Mesendoderm (in vitro differentiated cells): ENCODE measurements at regions not wholly inside any gene's neighbourhood (a gene's known extent, or its start where the extent isn't known, plus 50 kb on each side); places are given as distances from the start of the nearest gene placed in this dataset.

ENCODE experiments used
- DNase-seq: peaks from one replicate; pipeline ENCODE4 v3.0.0; 2013
- H2AK5ac ChIP-seq: 2 replicates; pipeline ENCODE4 v1.6.1; 2013; ENCODE audit warnings: low read length, inconsistent platforms
- H2BK120ac ChIP-seq: 2 replicates; pipeline ENCODE4 v1.6.1; 2013; ENCODE audit warnings: low read depth, mild to moderate bottlenecking, low read length, moderate library complexity, mixed read lengths
- H2BK15ac ChIP-seq: replicated peaks from 2 replicates; pipeline ENCODE4 v1.6.1; 2013; ENCODE audit warnings: low read depth, mild to moderate bottlenecking, moderate library complexity
- H2BK5ac ChIP-seq: 2 replicates; pipeline ENCODE4 v1.6.1; 2013; ENCODE audit warnings: low read length, inconsistent platforms
- H3K18ac ChIP-seq: 2 replicates; pipeline ENCODE4 v1.6.1; 2013; ENCODE audit warnings: mild to moderate bottlenecking, low read length, mixed read lengths
- H3K23ac ChIP-seq: one replicate; pipeline ENCODE4 v1.6.1; 2013; ENCODE audit warnings: low read length
- H3K27ac ChIP-seq: 2 replicates; pipeline ENCODE4 v1.5.1; 2013; ENCODE audit warnings: low read depth, mild to moderate bottlenecking, inconsistent platforms, low read length, moderate library complexity
- H3K27me3 ChIP-seq: 2 replicates; pipeline ENCODE4 v1.6.1; 2013; ENCODE audit warnings: low read length, control low read depth, mild to moderate bottlenecking, inconsistent platforms; ENCODE audit not compliant: insufficient read depth, poor library complexity
- H3K36me3 ChIP-seq: 2 replicates; pipeline ENCODE4 v1.6.1; 2013; ENCODE audit warnings: low read length, inconsistent platforms; ENCODE audit not compliant: control insufficient read depth, insufficient read depth
- H3K4ac ChIP-seq: one replicate; pipeline ENCODE4 v1.6.1; 2013; ENCODE audit warnings: low read depth, mild to moderate bottlenecking, low read length, moderate library complexity
- H3K4me1 ChIP-seq: 2 replicates; pipeline ENCODE4 v1.6.1; 2013; ENCODE audit warnings: low read depth, low read length, inconsistent platforms; ENCODE audit not compliant: control insufficient read depth
- H3K4me2 ChIP-seq: 2 replicates; pipeline ENCODE4 v1.6.1; 2013; ENCODE audit warnings: low read length
- H3K4me3 ChIP-seq: 2 replicates; pipeline ENCODE4 v1.5.1; 2013; ENCODE audit warnings: mild to moderate bottlenecking, low read length
- H3K56ac ChIP-seq: one replicate; pipeline ENCODE4 v1.6.1; 2013; ENCODE audit warnings: low read length
- H3K79me1 ChIP-seq: 2 replicates; pipeline ENCODE4 v1.6.1; 2013; ENCODE audit warnings: low read length, inconsistent platforms
- H3K79me2 ChIP-seq: 2 replicates; pipeline ENCODE4 v1.6.1; 2013; ENCODE audit warnings: mild to moderate bottlenecking, low read length; ENCODE audit not compliant: control insufficient read depth, insufficient read depth
- H3K9ac ChIP-seq: 2 replicates; pipeline ENCODE4 v1.6.1; 2013; ENCODE audit warnings: low read length, inconsistent platforms
- H4K5ac ChIP-seq: one replicate; pipeline ENCODE4 v1.6.1; 2013; ENCODE audit warnings: low read length
- H4K8ac ChIP-seq: one replicate; pipeline ENCODE4 v1.6.1; 2013; ENCODE audit warnings: low read depth, mild to moderate bottlenecking, control low read depth, low read length, moderate library complexity
- WGBS: extraction: QIAGEN DNeasy Blood & Tissue Kit; methylation state at CpG from one replicate; pipeline ENCODE4 v1.1.7; 2013; ENCODE audit warnings: low lambda C conversion rate, missing lambda C conversion rate; ENCODE audit not compliant: insufficient coverage; ENCODE audit errors: extremely low coverage; 5-methylcytosine and 5-hydroxymethylcytosine counted together

DNA sequence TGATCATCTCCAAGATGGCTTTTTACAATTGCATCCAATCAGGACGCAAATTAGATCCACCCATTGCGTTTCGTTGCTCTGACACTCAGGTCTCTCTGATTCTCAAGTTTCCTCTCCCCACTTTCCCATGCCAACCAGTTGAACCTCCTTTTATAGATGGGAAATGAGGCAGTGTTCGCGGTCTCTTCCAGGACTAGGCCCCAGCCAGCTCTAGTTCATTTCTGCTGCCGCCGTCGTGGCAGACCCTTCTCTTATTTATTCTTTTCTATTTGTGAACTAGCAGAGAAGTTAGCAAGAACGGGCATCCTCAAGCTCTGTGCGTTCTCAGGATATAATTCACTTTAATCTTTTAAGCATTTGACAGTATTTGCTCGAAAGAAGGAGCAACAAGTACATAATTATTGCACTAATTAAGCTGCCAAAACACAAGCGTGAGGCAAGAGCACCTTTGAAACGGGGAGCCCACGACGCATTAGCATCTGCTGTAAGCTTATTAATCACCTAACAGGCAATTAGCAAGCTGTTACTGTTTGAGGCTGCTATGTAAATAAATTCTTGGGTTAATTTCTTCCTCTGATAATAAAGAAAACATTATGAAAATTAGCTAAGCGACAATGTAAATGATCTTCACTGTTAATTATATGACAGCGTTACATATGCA, 246.4 kb upstream of the TLE3 start:
- no peak overlapping the region for H2BK120ac ChIP-seq

DNA sequence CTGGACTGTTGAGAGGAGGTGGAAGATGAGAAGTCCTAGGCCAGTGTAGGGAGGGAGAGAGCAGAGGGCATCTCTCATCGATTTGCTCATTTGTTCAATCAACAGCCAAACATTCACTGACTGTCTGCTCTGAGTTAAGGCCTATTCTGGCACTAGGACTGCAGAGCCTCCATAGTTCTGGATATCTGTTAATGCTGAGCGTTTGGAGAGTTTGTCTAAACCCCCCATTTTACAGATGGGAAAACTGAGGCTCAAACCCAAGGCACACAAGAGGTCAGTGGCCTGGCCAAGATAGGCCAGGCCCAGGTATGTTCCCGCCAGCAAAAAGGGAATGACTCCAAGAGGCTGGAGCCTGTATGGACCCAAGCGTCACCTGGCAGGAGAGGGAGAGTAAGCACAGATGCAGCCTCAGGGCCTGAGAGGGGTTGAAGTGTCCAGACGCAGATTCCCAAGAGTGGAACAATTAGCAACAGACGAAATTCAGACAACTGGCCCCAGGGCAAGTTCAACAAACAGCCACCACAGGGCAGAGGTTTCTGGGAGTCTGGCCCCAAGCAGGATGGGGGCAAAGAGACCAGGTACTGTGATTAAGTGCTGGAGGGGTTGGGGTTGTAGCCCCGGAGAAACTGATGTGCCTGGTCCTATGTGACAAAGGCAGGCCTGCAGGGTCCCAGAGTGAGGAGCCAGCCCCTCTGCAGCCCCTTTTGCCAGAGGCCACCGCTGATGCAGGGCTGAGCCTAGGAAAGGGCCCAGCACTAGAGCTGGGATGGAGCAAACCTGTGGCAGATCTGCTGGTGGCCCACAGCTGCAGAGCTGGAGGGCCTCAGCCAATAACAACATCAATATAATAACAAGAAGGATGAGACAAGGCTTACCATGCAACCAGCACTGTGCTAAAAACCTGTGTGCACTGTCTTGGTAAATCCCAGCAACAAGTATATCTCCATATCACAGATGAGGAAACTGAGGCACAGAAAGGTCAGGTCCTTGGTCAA, 245.1 kb upstream of the TLE3 start:
- H3K23ac ChIP-seq = no peak overlapping the region
- H3K79me2 ChIP-seq = no peaks in the 10 kb centered on the region
- no peak overlapping the region for H3K56ac ChIP-seq
- no peak overlapping the region for H2BK15ac ChIP-seq
- H4K8ac ChIP-seq = no peak overlapping the region
- H3K4ac ChIP-seq = no peak overlapping the region
- H3K36me3 ChIP-seq = no peaks in the 10 kb centered on the region
- DNase-seq = no peak
- no peak overlapping the region for H3K27ac ChIP-seq
- H3K9ac ChIP-seq = no peak overlapping the region
- H3K79me1 ChIP-seq = no peaks in the 10 kb centered on the region
- peak overlapping the region; percentile 1 for H2AK5ac ChIP-seq
- no CpG with 5 or more reads among the region's 8 CpGs for WGBS
- peaks cover 7% of the 10 kb centered on the region for H3K4me1 ChIP-seq
- no peak overlapping the region for H3K4me2 ChIP-seq
- H3K18ac ChIP-seq = no peak overlapping the region
- no peak overlapping the region for H2BK5ac ChIP-seq
- H2BK120ac ChIP-seq = no peak overlapping the region
- H4K5ac ChIP-seq = no peak overlapping the region
- H3K27me3 ChIP-seq = no peaks in the 10 kb centered on the region
- H3K4me3 ChIP-seq = no peak overlapping the region

More for the DNA sequence above, 246.4 kb upstream of the TLE3 start:
- Histone ChIP-seq H3K27me3 (no peaks in the 10 kb centered on the region), H2AK5ac (no peak overlapping the region), H2BK5ac (no peak overlapping the region), H3K4ac (no peak overlapping the region), H3K27ac (no peak overlapping the region), H3K36me3 (no peaks in the 10 kb centered on the region), H2BK15ac (no peak overlapping the region), H3K18ac (no peak overlapping the region), H3K23ac (no peak overlapping the region), H3K4me3 (no peak overlapping the region), H3K56ac (no peak overlapping the region), H3K4me2 (no peak overlapping the region), H4K5ac (no peak overlapping the region), H3K79me1 (no peaks in the 10 kb centered on the region), H4K8ac (no peak overlapping the region), H3K9ac (no peak overlapping the region), H3K4me1 (peaks cover 7% of the 10 kb centered on the region), H3K79me2 (no peaks in the 10 kb centered on the region)
- no peak for DNase-seq
- WGBS = no CpG with 5 or more reads among the region's 17 CpGs

DNA sequence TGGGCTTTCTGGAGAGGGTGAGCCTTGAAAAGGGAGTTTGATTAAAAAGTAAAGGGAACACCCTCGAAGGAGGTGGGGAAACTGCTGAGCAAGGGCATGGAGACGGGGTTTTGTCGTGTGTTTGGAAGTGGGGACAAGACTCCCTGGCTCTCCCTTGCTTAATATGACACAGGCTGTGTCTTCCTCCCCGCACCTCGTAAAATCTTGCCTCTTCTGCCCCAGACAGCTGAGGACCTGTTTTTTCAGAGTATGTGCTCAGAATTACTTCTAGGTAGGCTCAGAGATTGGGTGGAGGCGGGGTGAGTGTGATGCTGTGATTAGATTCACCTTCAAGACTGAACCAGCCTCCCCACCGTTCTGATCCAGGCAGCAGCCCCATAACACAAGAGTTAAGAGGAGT, 244.4 kb upstream of the TLE3 start:
- H3K79me1 ChIP-seq = no peaks in the 10 kb centered on the region
- H3K36me3 ChIP-seq = no peaks in the 10 kb centered on the region
- H3K56ac ChIP-seq = no peak overlapping the region
- no peaks in the 10 kb centered on the region for H3K27me3 ChIP-seq
- no peak overlapping the region for H2BK120ac ChIP-seq
- peak overlapping the region; percentile 1 for H2AK5ac ChIP-seq
- WGBS = no CpG with 5 or more reads among the region's 7 CpGs
- H3K4me3 ChIP-seq = no peak overlapping the region
- H3K27ac ChIP-seq = no peak overlapping the region
- no peak overlapping the region for H2BK15ac ChIP-seq
- no peak overlapping the region for H4K5ac ChIP-seq
- no peaks in the 10 kb centered on the region for H3K79me2 ChIP-seq
- no peak overlapping the region for H3K4ac ChIP-seq
- peaks cover 7% of the 10 kb centered on the region for H3K4me1 ChIP-seq
- H3K9ac ChIP-seq = no peak overlapping the region
- no peak for DNase-seq
- no peak overlapping the region for H4K8ac ChIP-seq
- H2BK5ac ChIP-seq = no peak overlapping the region
- no peak overlapping the region for H3K23ac ChIP-seq
- no peak overlapping the region for H3K18ac ChIP-seq
- no peak overlapping the region for H3K4me2 ChIP-seq

DNA sequence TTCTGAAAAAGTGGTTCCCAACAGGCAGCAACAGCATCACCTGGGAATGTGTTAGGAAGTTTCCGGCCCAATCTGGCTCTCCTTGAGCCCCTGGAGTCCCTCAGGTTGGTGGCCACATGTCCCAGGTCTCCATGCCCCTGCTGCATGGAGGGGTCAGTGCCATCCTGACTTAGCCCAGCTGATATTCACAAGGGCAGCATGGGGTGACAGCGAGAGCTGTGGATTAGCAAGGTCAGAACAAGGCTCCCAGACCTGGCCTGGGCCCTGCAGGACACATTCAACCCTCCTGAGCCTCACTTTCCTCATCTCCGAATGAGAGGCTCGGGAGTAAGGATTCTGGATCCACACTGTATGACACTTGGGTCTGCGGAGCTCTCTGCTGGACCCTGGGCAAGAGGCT, 243.8 kb upstream of the TLE3 start:
- no peak for DNase-seq

DNA sequence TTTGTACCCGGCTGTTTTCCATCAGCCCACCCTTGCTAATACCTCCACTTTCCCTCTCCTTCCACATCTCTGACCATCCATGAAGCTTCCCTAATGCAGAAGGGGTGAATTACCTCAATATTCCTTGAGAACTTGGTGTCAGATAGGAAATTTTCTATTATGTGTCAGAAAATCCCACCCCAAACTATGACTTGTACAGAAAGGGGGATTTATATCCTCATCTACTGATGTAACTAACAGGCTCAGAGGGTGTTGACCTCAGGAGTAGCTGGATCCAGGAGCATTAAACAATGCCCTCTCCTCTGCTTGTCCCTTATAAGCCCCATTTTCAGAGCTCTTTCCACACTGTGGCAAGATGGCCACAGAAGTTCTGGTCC, 242.8 kb upstream of the TLE3 start:
- DNase-seq = no peak
- H3K36me3 ChIP-seq = no peaks in the 10 kb centered on the region
- no peak overlapping the region for H3K56ac ChIP-seq
- no peak overlapping the region for H3K27ac ChIP-seq
- H2BK120ac ChIP-seq = no peak overlapping the region
- H3K4me2 ChIP-seq = no peak overlapping the region
- no peaks in the 10 kb centered on the region for H3K79me1 ChIP-seq
- WGBS = no CpG with 5 or more reads among the region's 1 CpG
- H2BK15ac ChIP-seq = no peak overlapping the region
- H3K18ac ChIP-seq = no peak overlapping the region
- no peak overlapping the region for H2BK5ac ChIP-seq
- no peaks in the 10 kb centered on the region for H3K27me3 ChIP-seq
- H3K79me2 ChIP-seq = no peaks in the 10 kb centered on the region
- H3K4me1 ChIP-seq = peaks cover 7% of the 10 kb centered on the region
- no peak overlapping the region for H3K4ac ChIP-seq
- no peak overlapping the region for H3K23ac ChIP-seq
- no peak overlapping the region for H2AK5ac ChIP-seq
- no peak overlapping the region for H4K5ac ChIP-seq
- no peak overlapping the region for H3K4me3 ChIP-seq
- H4K8ac ChIP-seq = no peak overlapping the region
- H3K9ac ChIP-seq = no peak overlapping the region

More for the DNA sequence above, 243.8 kb upstream of the TLE3 start:
- Histone ChIP-seq H3K18ac (no peak overlapping the region), H3K36me3 (no peaks in the 10 kb centered on the region), H2BK120ac (no peak overlapping the region), H2BK15ac (no peak overlapping the region), H3K4me1 (peaks cover 7% of the 10 kb centered on the region), H3K79me2 (no peaks in the 10 kb centered on the region), H2AK5ac (no peak overlapping the region), H4K5ac (no peak overlapping the region), H3K23ac (no peak overlapping the region), H3K4me2 (no peak overlapping the region), H2BK5ac (no peak overlapping the region), H3K27me3 (no peaks in the 10 kb centered on the region), H3K4me3 (no peak overlapping the region), H4K8ac (no peak overlapping the region), H3K27ac (no peak overlapping the region), H3K4ac (no peak overlapping the region), H3K56ac (no peak overlapping the region), H3K9ac (no peak overlapping the region), H3K79me1 (no peaks in the 10 kb centered on the region)
- no CpG with 5 or more reads among the region's 5 CpGs for WGBS
